Fibroblast of peridontal ligament (primary cell): ENCODE measurements at regions not wholly inside any gene's neighbourhood (a gene's known extent, or its start where the extent isn't known, plus 50 kb on each side); places are given as distances from the start of the nearest gene placed in this dataset.

Source experiments
- DNase-seq: peaks from one replicate; pipeline ENCODE4 v3.0.0-alpha.2; 2010; ENCODE audit errors: extremely low read depth

DNA sequence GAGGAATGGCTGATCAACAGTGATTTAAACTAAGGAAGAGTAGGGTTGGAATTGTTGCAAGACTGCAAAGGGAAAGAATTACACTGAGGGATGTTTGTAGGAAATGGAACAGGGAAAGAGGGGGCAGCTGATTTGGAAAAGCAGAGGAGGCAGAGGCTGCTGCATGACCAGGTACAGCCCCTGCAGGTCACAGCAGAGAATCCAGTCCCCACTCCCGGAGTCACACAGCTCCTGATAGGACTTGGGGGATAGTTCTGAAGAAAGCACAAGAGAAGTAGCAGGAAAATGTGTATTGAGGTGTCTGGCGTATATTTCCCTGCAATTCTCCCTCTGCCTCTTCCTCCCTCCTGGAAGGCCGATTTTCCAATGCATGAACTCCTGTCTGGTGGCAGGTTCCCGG lies 92.5 kb upstream of the PDE10A start:
- no peak for DNase-seq

DNA sequence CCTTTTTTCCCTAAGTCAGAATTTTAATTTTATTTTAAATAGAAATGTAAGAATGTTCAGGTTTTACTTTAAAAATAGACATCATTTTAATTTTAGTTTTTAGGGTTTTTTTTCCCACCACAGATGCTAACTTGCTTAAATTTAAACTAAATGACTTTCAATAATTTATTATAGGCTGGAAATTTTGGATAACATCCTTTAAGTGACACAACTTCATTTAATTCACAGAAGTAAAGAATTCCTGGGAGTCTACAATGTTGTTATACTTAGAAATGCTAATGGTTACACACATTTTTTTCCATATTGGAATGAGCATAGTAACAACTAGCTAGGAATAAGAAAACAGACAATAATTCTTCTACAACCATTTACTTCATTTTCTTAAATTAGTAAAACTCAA lies 90.5 kb upstream of the PDE10A start:
- no peak for DNase-seq

GRCh38 chr6:165752451-165752850 lies 89.4 kb upstream of the PDE10A start:
- DNase-seq, result no peak

- DNase-seq, result no peak
These were observed 88.4 kb upstream of the PDE10A start for GRCh38 chr6:165751486-165751885.

DNA sequence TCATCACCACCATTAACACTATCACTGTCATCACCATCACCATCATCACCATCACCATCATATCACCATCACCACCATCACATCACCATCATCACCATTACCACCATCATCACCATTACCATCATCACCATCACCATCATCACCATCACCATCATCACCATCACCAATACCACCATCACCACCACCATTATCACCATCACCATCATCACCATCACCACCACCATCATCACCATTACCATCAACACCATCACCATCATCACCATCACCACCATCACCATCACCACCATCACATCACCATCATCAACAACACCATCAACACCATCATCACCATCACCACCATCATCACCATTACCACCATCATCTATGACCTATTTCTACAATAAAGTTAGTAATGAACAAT lies 86.1 kb upstream of the PDE10A start:
- no peak for DNase-seq

DNA sequence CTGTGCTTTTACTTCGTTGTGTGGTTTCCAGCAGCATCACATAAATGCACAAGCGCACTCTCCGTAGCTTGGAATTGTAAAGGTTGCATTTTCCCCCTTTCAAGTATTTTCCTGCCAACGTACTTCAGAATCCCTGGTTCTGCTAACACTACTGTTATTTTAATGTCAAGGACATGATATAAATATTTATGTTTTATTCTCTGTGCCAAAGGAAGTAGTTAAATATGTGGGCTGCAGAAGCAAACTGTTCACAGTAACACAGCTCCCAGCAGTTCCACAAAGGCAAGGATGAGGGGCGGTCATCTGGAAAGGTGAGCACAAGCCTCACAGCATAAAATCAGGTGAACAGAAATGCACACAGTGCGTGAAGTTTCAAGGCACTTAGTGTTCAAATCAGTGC lies 85.3 kb upstream of the PDE10A start:
- no peak for DNase-seq

DNA sequence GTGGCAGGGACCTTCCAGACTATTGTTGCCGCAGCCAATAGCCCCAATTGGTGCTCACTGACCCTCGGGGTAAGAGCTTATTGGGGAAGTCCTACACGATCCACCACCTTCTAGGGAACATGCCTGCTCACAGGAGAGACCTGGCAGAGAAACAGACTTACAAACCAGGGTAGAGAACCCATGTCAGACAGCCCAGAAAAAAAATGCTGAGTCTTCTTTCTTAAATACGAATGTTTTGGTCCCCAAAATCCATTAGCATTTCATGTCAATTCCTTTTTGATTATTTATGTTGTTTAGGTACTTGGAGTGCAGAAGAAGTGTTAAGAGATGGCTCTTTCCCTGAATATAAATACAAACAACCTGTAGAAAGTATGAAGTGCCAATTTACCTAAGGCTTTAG lies 84.9 kb upstream of the PDE10A start:
- DNase-seq, result no peak

- no peak for DNase-seq
These were observed 83.3 kb upstream of the PDE10A start for GRCh38 chr6:165746331-165746730.

DNA sequence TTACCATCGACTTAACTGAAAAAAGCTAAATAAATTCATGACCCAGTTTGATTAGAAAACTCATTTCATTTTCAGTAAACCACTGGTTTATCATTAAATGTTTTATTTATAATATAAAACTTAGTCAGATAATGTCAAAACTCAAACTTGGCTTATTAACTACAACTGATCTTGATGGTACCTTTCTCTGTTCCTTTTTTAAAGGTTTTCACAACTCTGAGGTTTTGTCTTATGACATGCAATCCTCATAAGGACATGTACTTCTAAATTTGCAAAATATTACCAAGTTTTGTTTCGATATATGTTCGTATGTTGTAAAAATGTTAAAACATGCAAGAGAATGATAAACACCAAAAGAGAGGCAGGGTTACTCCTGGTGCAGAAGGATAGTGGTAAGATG lies 82.5 kb upstream of the PDE10A start:
- no peak for DNase-seq

DNA sequence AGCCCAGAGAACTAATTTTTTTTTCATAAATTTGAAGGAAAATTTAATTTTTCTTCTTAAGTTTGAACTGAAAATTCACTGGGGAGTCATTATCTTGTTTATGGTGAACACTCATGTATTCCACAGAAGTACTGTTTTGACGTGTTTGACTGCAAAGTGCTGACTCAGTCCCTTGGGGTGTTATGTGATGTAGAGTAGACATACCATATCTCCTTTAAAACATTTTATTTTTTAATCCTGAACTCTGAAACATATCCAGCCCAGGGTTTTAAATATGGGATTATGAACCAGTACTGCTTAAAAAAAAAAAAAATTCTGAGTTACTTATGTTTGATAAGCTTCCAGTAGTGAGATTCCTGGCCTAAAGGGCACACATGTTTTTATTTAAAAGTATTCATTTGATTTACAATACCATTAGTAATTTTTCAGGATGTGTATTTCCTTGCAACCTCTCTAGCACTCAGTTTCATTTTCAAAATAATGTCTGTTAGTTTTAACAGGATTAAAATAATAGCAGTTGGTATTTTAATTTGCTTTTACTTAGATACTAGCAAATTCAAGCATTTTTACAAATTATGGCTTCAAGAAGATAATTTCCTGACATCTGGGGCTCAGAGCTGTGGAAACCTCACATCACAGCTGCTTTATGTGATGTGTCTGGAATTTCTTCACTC lies 81.7 kb upstream of the PDE10A start:
- no peak for DNase-seq

GRCh38 chr6:165743366-165743898 lies 80.4 kb upstream of the PDE10A start:
- DNase-seq, result no peak

GRCh38 chr6:165742047-165742446 lies 79.0 kb upstream of the PDE10A start:
- no peak for DNase-seq

DNA sequence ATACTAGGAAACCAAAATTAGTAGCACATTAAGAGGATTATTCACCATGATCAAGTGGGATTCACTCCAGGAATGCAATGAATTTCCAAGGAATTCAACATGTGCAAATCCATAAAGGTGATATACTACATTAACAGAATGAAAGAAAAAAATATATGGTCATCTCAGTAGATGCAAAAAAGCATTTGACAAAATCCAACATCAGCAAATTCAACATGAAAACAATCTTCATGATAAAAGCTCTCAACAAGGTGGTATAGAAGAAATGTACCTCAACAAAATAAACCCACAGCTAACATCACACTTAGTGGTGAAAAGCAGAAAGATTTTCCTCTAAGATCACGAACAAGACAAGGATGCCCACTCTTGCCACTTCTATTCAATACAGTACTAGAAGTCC lies 74.4 kb upstream of the PDE10A start:
- DNase-seq, result no peak

DNA sequence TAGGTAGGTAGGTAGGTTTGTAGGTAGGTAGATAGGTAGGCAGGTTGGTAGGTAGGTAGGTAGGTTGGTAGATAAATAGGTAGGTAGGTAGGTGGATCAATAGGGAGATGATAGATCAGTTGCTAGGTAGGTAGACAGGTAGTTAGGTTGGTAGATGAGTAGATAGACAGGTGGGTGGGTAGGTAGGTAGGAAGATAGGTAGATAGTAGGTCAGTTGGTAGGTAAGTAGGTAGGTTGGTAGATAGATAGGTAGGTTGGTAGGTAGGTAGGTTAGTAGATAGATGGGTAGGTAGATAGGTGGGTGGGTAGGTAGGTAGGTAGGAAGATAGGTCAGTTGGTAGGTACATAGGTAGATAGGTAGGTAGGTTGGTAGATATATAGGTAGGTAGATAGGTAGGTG lies 72.0 kb upstream of the PDE10A start:
- no peak for DNase-seq

GRCh38 chr6:165733489-165733791 lies 70.4 kb upstream of the PDE10A start:
- no peak for DNase-seq

DNA sequence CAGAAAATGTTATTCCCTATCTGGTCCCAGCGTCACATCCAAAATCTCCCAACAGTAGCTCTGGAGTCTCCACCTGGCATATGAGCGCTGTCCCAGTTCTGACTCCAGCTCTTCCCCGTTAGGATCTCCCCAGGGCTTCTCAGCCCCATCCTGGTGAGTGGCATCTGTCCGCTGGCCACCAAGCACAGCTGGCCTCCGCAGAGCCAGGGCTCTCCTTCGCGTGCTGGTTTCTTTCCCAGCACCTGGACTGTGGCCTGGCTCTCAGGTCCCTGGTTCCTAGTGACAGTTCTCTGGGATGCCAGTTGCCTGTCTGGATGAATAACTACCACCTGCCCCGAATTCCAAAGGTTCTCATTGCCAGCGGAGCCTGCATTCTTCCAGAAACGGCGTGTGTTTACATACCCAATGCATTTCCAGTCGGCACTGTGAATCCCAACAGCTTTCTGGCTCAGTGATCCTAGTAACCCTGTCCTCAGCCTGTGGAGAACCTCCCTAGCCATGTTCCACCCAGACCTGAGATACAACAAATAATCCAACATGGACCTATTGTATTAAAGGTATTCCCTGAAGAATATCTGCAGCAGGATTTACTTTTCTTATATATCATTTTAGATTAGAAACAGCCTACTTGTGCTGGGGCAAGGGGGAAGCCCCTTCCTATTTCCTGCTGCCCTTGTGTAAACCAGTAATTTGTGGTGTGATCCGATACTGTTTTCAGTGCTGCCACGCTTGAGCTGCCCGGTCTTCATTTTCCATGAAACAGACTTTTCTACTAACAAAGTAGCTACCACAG lies 69.9 kb upstream of the PDE10A start:
- no peak for DNase-seq

GRCh38 chr6:165729307-165729936 lies 66.4 kb upstream of the PDE10A start:
- no peak for DNase-seq

GRCh38 chr6:165728216-165728615 lies 65.2 kb upstream of the PDE10A start:
- no peak for DNase-seq

- no peak for DNase-seq
These were observed 63.9 kb upstream of the PDE10A start for GRCh38 chr6:165726965-165727381.

- DNase-seq, result no peak
These were observed 63.3 kb upstream of the PDE10A start for GRCh38 chr6:165726290-165726875.

- no peak for DNase-seq
These were observed 62.2 kb upstream of the PDE10A start for GRCh38 chr6:165725201-165725600.

GRCh38 chr6:165723326-165723725 lies 60.3 kb upstream of the PDE10A start:
- no peak for DNase-seq

- no peak for DNase-seq
These were observed 59.0 kb upstream of the PDE10A start for GRCh38 chr6:165722022-165722421.
